Omental fat pad (tissue), 3 donors: ENCODE measurements at regions not wholly inside any gene's neighbourhood (a gene's known extent, or its start where the extent isn't known, plus 50 kb on each side); places are given as distances from the start of the nearest gene placed in this dataset.

Source experiments
- ATAC-seq: fragments of 150-250 bp; one replicate; pipeline ENCODE4 v1.9.1; 2016; ENCODE audit warnings: mild to moderate bottlenecking, moderate library complexity; ENCODE audit not compliant: low FRiP score
- DNase-seq: peaks from one replicate; pipeline ENCODE4 v3.0.0-alpha.2; 2019; ENCODE audit warnings: low spot score
- CTCF ChIP-seq, 3 donors: fragments of 450-650 bp; IDR thresholded peaks; one replicate each; pipeline ENCODE4 v1.5.1; 2016 to 2017; ENCODE audit warnings: antibody characterized with exemption in 3 of 3, mild to moderate bottlenecking in 3 of 3, moderate library complexity in 2 of 3

DNA sequence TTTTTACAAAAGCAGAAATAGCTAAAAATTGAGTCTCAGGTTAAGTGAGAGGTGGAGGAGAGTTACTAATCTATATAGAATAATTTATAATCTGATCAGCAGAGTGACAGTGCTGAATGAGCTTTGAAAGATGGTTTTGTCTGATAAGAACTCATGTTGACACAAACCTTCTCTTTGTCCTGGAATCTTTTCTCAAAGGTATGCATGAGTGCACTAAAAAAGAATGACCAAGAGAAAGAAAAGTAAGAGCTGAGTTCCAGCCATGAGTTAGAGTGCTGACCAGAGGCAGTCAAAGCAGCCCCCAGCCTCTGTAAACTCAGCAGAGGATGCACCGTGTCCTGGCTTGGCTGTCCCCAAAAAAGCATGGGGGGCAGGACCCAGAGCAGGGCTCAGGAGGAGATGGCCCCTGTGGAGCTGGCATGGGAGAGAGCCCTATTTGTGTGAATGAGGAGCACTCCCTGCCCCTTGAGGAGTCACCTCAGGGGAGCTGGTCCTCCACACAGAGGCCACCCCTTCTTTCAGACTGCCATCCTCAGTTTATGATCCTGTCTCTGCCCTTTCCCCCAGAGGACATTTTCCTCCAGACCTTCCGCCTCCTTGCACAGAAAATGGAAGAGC, 129.8 kb downstream of the SEC23A start:
- no peak for ATAC-seq
- TF ChIP-seq CTCF (IDR thresholded peaks at IDR 0.05) = no peak

DNA sequence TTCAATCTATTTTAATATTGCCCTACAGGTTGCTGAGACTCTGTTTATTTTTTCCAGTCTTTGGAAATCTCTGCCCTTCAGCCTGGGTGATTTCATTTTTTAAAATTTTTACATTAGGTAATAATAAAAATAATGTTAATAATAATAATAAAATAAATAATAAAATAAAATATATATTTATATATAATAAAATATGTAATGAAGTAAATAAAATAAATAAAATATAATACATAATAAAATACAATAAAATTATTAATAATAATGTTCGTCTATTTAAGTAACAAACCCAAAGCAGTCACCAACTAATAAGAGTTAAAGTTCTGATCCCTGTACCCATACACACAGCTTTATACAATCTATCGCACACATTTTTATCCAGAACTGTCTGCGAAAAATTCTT, 130.5 kb downstream of the SEC23A start:
- ATAC-seq = no peak
- no peak for TF ChIP-seq CTCF (IDR thresholded peaks at IDR 0.05)

More for the DNA sequence above, 129.8 kb downstream of the SEC23A start:
- DNase-seq = no peak

DNA sequence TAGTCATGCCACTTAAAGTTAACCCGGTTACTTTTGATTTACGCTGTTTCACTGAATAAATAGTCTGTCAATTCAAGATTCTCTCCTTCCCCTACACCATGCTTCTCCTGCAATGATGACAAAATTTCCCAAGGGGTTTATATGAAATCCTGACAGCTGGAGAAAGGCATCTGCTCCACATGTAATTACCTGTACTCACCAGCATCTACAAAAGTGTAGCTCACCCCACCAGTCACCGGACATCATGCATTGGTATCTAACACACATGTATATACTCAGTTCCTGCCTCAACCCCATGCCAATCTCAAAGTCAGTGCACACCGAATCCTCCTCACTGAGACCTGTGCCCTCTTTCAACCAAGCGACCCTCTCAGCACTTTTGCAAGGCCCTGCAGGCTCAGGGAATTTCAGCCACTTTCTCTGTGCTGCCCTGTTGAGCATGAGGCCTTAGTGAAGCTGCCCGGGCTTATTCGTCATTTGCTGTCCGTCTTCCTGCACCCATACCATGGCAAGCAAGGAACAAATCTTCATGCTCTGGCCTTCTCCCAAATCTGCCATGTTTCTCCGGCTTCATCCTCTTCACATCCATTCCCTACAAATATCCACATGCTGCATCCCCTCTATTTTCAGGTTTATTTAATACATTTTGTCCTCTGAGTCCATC, 131.6 kb downstream of the SEC23A start:
- no peak for ATAC-seq
- no peak for TF ChIP-seq CTCF (IDR thresholded peaks at IDR 0.05)
- DNase-seq = no peak

More for the DNA sequence above, 130.5 kb downstream of the SEC23A start:
- DNase-seq = no peak

DNA sequence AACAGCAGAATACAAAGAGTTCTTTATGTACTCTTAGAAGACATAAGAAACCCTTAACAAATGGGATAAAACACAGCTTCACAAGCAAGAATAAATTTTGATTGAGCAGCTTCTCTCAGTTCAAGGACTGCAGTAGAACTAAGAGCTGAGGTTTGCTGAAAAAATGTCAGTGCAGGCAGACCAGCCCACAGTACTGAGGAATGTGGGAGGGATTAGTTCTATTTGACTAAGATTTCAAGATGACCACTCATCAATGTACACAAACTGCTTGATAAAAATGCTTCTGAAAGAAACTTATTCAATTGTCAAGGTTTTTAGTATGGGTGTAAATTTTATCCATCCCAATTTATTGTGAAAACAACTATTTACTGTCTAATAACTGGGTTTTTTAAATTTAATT, 138.4 kb downstream of the SEC23A start:
- no peak for ATAC-seq
- no peak for TF ChIP-seq CTCF (IDR thresholded peaks at IDR 0.05)
- DNase-seq = no peak

- no peak for ATAC-seq
- no peak for DNase-seq
- TF ChIP-seq CTCF (IDR thresholded peaks at IDR 0.05) = no peak
These were observed 142.0 kb downstream of the SEC23A start for GRCh38 chr14:38960946-38961531.

DNA sequence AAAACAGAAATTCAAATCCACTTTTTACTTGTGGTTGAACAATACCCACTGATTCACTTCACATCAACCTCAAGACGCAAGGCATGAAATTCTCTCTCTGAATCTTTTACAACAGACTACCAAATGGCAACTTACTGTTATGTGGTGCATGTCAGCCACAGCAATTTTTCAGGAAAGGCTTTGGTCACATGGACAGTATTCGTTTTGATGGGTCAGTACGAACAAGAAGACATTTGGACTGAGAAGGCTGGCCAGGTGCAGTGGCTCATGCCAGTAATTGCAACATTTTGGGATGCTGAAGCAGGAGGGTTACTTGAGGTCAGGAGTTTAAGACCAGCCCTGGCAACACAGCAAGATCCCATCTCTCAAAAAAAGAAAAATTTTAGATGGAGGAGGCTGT, 144.0 kb downstream of the SEC23A start:
- DNase-seq = no peak
- no peak for ATAC-seq
- TF ChIP-seq CTCF (IDR thresholded peaks at IDR 0.05) = no peak

- no peak for DNase-seq
- ATAC-seq = no peak
- TF ChIP-seq CTCF (IDR thresholded peaks at IDR 0.05) = no peak
These were observed 144.4 kb downstream of the SEC23A start for GRCh38 chr14:38958589-38958988.
